HepG2 (cell line): ENCODE measurements at regions not wholly inside any gene's neighbourhood (a gene's known extent, or its start where the extent isn't known, plus 50 kb on each side); places are given as distances from the start of the nearest gene placed in this dataset.

ENCODE experiments used
- ATAC-seq: fragments of 200-7000 bp; cut with Tn5 transposase; 3 replicates; pipeline ENCODE4 v1.9.1; 2020; ENCODE audit warnings: mild to moderate bottlenecking, moderate library complexity
- BruUV-seq: library from RNA; stranded (reverse); fragments of 400-500 nt; replicated peaks from 2 replicates; lab custom pipeline; 2021; lab: Mats Ljungman, UMichigan
- CTCF ChIA-PET: fragments of 300-600 bp; formaldehyde crosslinking; extraction: SDS; loops from one replicate; lab custom pipeline; 2021; ENCODE audit warnings: low total read pairs, inconsistent platforms, low intra/inter-chr PET ratio; lab: Yijun Ruan, JAX
- POLR2A ChIA-PET: fragments of 350-600 bp; sonication (Branson Sonifier 250); formaldehyde crosslinking; loops from one replicate; lab custom pipeline; 2020; ENCODE audit warnings: antibody characterized with exemption, inconsistent platforms; lab: Yijun Ruan, JAX
- DNase-seq: peaks from one replicate; pipeline ENCODE4 v3.0.0-alpha.2; 2015; ENCODE audit warnings: low spot score
- FAIRE-seq: peaks from 3 replicates; lab custom pipeline; 2011; peaks lifted over from hg19 to GRCh38; lab: Jason Lieb, UNC
- H2AFZ ChIP-seq: one replicate; pipeline ENCODE4 v1.6.1; 2011; ENCODE audit warnings: low read length, inconsistent platforms
- H3K27ac ChIP-seq: fragments of 300-600 bp; 3 replicates; pipeline ENCODE4 v1.8.0; 2011; ENCODE audit warnings: mixed run types, mild to moderate bottlenecking, mixed read lengths, low read length, inconsistent platforms; ENCODE audit not compliant: insufficient read depth; ENCODE audit errors: extremely low read length
- H3K27me3 ChIP-seq, 2 experiments: fragments of 200-600 bp in 1 of 2; 2 replicates in 1 of 2; 3 replicates in 1 of 2; pipeline versions ENCODE4 v1.6.0 to v1.8.0; 2011; ENCODE audit warnings: low read length in 2 of 2, mild to moderate bottlenecking in 2 of 2, moderate library complexity in 2 of 2, inconsistent platforms in 1 of 2; ENCODE audit not compliant: insufficient read depth in 2 of 2, control insufficient read depth in 1 of 2
- H3K36me3 ChIP-seq, 2 experiments: fragments of 200-600 bp in 1 of 2; replicated peaks in 1 of 2; 2 replicates in 1 of 2; 3 replicates in 1 of 2; pipeline versions ENCODE4 v1.5.1 to v1.8.0; 2011; ENCODE audit warnings: low read length in 2 of 2, inconsistent platforms in 1 of 2; ENCODE audit not compliant: insufficient read depth in 2 of 2, control insufficient read depth in 1 of 2
- H3K4me1 ChIP-seq: 2 replicates; pipeline ENCODE4 v1.5.1; 2012; ENCODE audit warnings: low read length, inconsistent platforms; ENCODE audit not compliant: insufficient read depth
- H3K4me2 ChIP-seq: 2 replicates; pipeline ENCODE4 v1.6.0; 2011; ENCODE audit warnings: low read depth, low read length, inconsistent platforms
- H3K4me3 ChIP-seq, 3 experiments: fragments of 200-600 bp in 1 of 3; sonication (generic), shearing (Covaris generic) in 1 of 3; replicated peaks in 1 of 3; 2 replicates each; pipeline ENCODE4 v1.5.1; 2011 to 2016; ENCODE audit warnings: low read length in 3 of 3, inconsistent platforms in 2 of 3, low read depth in 2 of 3, mild to moderate bottlenecking in 2 of 3, control low read depth in 1 of 3, mixed read lengths in 1 of 3; ENCODE audit not compliant: insufficient read depth in 1 of 3
- H3K79me2 ChIP-seq: one replicate; pipeline ENCODE4 v1.6.1; 2011; ENCODE audit warnings: low read length, inconsistent platforms; ENCODE audit not compliant: insufficient read depth
- H3K9ac ChIP-seq: 2 replicates; pipeline ENCODE4 v1.6.0; 2011; ENCODE audit warnings: mild to moderate bottlenecking, low read depth, low read length, inconsistent platforms; ENCODE audit not compliant: insufficient read depth
- H3K9me3 ChIP-seq: 2 replicates; pipeline ENCODE4 v1.5.1; 2012; ENCODE audit warnings: mild to moderate bottlenecking, low read length
- H4K20me1 ChIP-seq: 2 replicates; pipeline ENCODE4 v1.6.0; 2011; ENCODE audit warnings: inconsistent platforms, mild to moderate bottlenecking, low read length, moderate library complexity; ENCODE audit not compliant: insufficient read depth
- ATM ChIP-seq: fragments of 450-650 bp; IDR thresholded peaks from 2 replicates; pipeline ENCODE4 v1.7.1; 2017; ENCODE audit warnings: mild to moderate bottlenecking, borderline replicate concordance
- DPF2 ChIP-seq: sonication (generic); formaldehyde crosslinking; IDR thresholded peaks from 2 replicates; pipeline ENCODE4 v1.4.0; 2020; ENCODE audit warnings: mild to moderate bottlenecking, low read depth, missing genetic modification reagents, borderline replicate concordance
- MBD4 ChIP-seq: IDR thresholded peaks from 2 replicates; pipeline ENCODE4 v1.6.1; 2012; ENCODE audit warnings: low read length, inconsistent platforms, borderline replicate concordance
- MZF1 ChIP-seq: sonication (generic); formaldehyde crosslinking; IDR thresholded peaks from 2 replicates; pipeline ENCODE4 v1.8.1; 2023; ENCODE audit warnings: mild to moderate bottlenecking, missing genetic modification reagents, borderline replicate concordance
- NFYC ChIP-seq: IDR thresholded peaks from 2 replicates; pipeline ENCODE4 v1.6.1; 2016; ENCODE audit warnings: missing genetic modification reagents, missing compliant biosample characterization
- SPEN ChIP-seq: sonication (generic); formaldehyde crosslinking; IDR thresholded peaks from 2 replicates; pipeline ENCODE4 v1.5.1; 2020; ENCODE audit warnings: low read depth, mild to moderate bottlenecking, missing genetic modification reagents
- STAT5B ChIP-seq: sonication (generic); formaldehyde crosslinking; IDR thresholded peaks from 2 replicates; pipeline ENCODE4 v1.4.0; 2020; ENCODE audit warnings: missing genetic modification reagents
- WGBS: methylation state at CpG from one replicate; pipeline ENCODE4 v1.1.6; 2017; ENCODE audit warnings: low lambda C conversion rate; 5-methylcytosine and 5-hydroxymethylcytosine counted together
- in situ Hi-C: cut with HindIII; loops from 2 replicates; pipeline ENCODE4 v1.10.0; 2017; ENCODE audit warnings: low pct_unique_long_range_greater_than_20kb; ENCODE audit not compliant: extremely low pct_ligation_motif_present
- intact Hi-C: fragments of 100-400 bp; cut with micrococcal nuclease; formaldehyde crosslinking; loops from one replicate; pipeline ENCODE4 v1.10.0; 2022; ENCODE audit not compliant: unreplicated experiment
- TF ChIP-seq, protein P1 (sequence below): sonication (generic); formaldehyde crosslinking; IDR thresholded peaks from 2 replicates; pipeline ENCODE4 v1.4.0; 2020; ENCODE audit warnings: missing genetic modification reagents
- TF ChIP-seq, protein P2 (sequence below): sonication (generic); formaldehyde crosslinking; IDR thresholded peaks from 2 replicates; pipeline ENCODE4 v1.8.1; 2023; ENCODE audit warnings: missing genetic modification reagents, inconsistent platforms, borderline replicate concordance

DNA sequence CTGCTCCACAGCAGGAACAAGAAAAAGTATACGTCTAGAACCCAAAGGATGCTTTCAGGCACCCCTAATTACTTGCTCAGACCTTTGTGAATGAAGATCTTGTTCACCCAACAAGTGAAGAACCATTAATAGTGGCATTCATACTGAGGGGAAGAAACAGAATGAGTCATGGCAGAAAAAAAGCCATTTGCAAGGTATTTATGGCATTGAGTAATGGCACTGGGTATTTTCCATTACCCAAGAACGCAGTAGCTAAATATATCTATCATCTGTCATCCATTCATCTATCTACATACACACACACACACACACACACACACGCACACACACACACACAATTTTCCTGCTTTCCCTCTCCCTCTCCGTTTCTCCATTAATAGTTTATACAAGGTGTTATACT is 56.4 kb upstream of the XIRP2 start:
- no TSS peak for BruUV-seq
- in situ Hi-C loops = no loop called here
- H2AFZ ChIP-seq = no peak overlapping the region
- DNase-seq (no peak), FAIRE-seq (no peak), ATAC-seq (no peak)
- intact Hi-C loops = no loop called here
- POLR2A ChIA-PET = no interaction called here
- H4K20me1 ChIP-seq = no peaks in the 10 kb centered on the region
- 30% methylated on average over 4 of the region's 4 CpGs for WGBS
- H3K4me1 ChIP-seq = no peaks in the 10 kb centered on the region
- H3K9ac ChIP-seq = no peak overlapping the region
- no peaks in the 10 kb centered on the region for H3K79me2 ChIP-seq
- H3K9me3 ChIP-seq = no peaks in the 10 kb centered on the region
- CTCF ChIA-PET = no interaction called here
- H3K27me3 ChIP-seq = no peaks in the 10 kb centered on the region
- H3K27ac ChIP-seq = no peak overlapping the region
- no peak overlapping the region for H3K4me3 ChIP-seq
- TF ChIP-seq, protein P1, sequence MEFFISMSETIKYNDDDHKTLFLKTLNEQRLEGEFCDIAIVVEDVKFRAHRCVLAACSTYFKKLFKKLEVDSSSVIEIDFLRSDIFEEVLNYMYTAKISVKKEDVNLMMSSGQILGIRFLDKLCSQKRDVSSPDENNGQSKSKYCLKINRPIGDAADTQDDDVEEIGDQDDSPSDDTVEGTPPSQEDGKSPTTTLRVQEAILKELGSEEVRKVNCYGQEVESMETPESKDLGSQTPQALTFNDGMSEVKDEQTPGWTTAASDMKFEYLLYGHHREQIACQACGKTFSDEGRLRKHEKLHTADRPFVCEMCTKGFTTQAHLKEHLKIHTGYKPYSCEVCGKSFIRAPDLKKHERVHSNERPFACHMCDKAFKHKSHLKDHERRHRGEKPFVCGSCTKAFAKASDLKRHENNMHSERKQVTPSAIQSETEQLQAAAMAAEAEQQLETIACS (CRISPR knock-in tag) = no peak
- TF ChIP-seq SPEN (CRISPR knock-in tag) (no peak), MBD4 (no peak), DPF2 (CRISPR knock-in tag) (no peak), ATM (no peak), MZF1 (CRISPR knock-in tag) (no peak), NFYC (CRISPR knock-in tag) (no peak), STAT5B (CRISPR knock-in tag) (no peak)
- TF ChIP-seq, protein P2, sequence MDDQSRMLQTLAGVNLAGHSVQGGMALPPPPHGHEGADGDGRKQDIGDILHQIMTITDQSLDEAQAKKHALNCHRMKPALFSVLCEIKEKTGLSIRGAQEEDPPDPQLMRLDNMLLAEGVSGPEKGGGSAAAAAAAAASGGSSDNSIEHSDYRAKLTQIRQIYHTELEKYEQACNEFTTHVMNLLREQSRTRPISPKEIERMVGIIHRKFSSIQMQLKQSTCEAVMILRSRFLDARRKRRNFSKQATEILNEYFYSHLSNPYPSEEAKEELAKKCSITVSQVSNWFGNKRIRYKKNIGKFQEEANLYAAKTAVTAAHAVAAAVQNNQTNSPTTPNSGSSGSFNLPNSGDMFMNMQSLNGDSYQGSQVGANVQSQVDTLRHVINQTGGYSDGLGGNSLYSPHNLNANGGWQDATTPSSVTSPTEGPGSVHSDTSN (CRISPR knock-in tag) = no peak
- H3K36me3 ChIP-seq = no peaks in the 10 kb centered on the region
- no peak overlapping the region for H3K4me2 ChIP-seq
